ENCODE measurements at regions not wholly inside any gene's neighbourhood (a gene's known extent, or its start where the extent isn't known, plus 50 kb on each side); places are given as distances from the start of the nearest gene placed in this dataset.

GRCh38 chr6:92828788-92829187, 590.6 kb downstream of the EPHA7 start:
- no peak for TF ChIP-seq CTCF (conservative IDR thresholded peaks at IDR 0.05; ENCODE audit: low read depth, low read length)
- no peak for TF ChIP-seq EZH2 (IDR thresholded peaks at IDR 0.05; ENCODE audit: low read length, unreplicated experiment)

Measured in PC-3 (cell line).